GM21737 (cell line): ENCODE measurements at regions not wholly inside any gene's neighbourhood (a gene's known extent, or its start where the extent isn't known, plus 50 kb on each side); places are given as distances from the start of the nearest gene placed in this dataset.

Experiments
- ATAC-seq: cut with Tn5 transposase; IDR thresholded peaks from one replicate; pipeline ENCODE4 v1.9.1; 2021; ENCODE audit warnings: mild to moderate bottlenecking, moderate library complexity; ENCODE audit not compliant: unreplicated experiment

- no peak for ATAC-seq
Observed at GRCh38 chr4:152100379-152101201, 339.8 kb upstream of the GATB start.

- no peak for ATAC-seq
Observed at GRCh38 chr4:152099981-152100378, 339.2 kb upstream of the GATB start.

- ATAC-seq = no peak
Observed at GRCh38 chr4:152099555-152099954, 338.7 kb upstream of the GATB start.

- no peak for ATAC-seq
Observed at GRCh38 chr4:152099061-152099425, 338.2 kb upstream of the GATB start.

- ATAC-seq = no peak
Observed at GRCh38 chr4:152098365-152099060, 337.7 kb upstream of the GATB start.

- no peak for ATAC-seq
Observed at GRCh38 chr4:152097371-152097770, 336.6 kb upstream of the GATB start.

- ATAC-seq = no peak
Observed at GRCh38 chr4:152095701-152096070, 334.9 kb upstream of the GATB start.

GRCh38 chr4:152094970-152095700, 334.3 kb upstream of the GATB start:
- no peak for ATAC-seq

GRCh38 chr4:152091405-152091804, 330.6 kb upstream of the GATB start:
- no peak for ATAC-seq

GRCh38 chr4:152090543-152090942, 329.7 kb upstream of the GATB start:
- no peak for ATAC-seq

GRCh38 chr4:152089584-152089983, 328.8 kb upstream of the GATB start:
- no peak for ATAC-seq

- ATAC-seq = no peak
Observed at GRCh38 chr4:152087335-152087734, 326.5 kb upstream of the GATB start.

GRCh38 chr4:152085657-152086056, 324.9 kb upstream of the GATB start:
- ATAC-seq = no peak

- no peak for ATAC-seq
Observed at GRCh38 chr4:152083338-152083737, 322.5 kb upstream of the GATB start.

- no peak for ATAC-seq
Observed at GRCh38 chr4:152081024-152081423, 320.2 kb upstream of the GATB start.

- no peak for ATAC-seq
Observed at GRCh38 chr4:152079543-152080293, 318.9 kb upstream of the GATB start.

- ATAC-seq = no peak
Observed at GRCh38 chr4:152079079-152079478, 318.3 kb upstream of the GATB start.

- ATAC-seq = no peak
Observed at GRCh38 chr4:152077582-152077981, 316.8 kb upstream of the GATB start.

GRCh38 chr4:152075253-152075928, 314.6 kb upstream of the GATB start:
- ATAC-seq = no peak

- ATAC-seq = no peak
Observed at GRCh38 chr4:152074573-152074972, 313.8 kb upstream of the GATB start.

GRCh38 chr4:152074088-152074437, 313.3 kb upstream of the GATB start:
- no peak for ATAC-seq
